CD4-positive, alpha-beta T cell treated with Interleukin-1 beta for 1 hour (primary cell): ENCODE measurements at regions not wholly inside any gene's neighbourhood (a gene's known extent, or its start where the extent isn't known, plus 50 kb on each side); places are given as distances from the start of the nearest gene placed in this dataset.

Source experiments
- DNase-seq, 2 donors: peaks; one replicate each; pipeline ENCODE4 v3.0.0-alpha.2; 2020 to 2022

- DNase-seq = no peak
These were observed 410.4 kb upstream of the NPVF start for GRCh38 chr7:25638590-25639244.

- DNase-seq = no peak
These were observed 414.6 kb upstream of the NPVF start for GRCh38 chr7:25642849-25643248.

- no peak for DNase-seq
These were observed 415.0 kb upstream of the NPVF start for GRCh38 chr7:25643286-25643685.

- DNase-seq = no peak
These were observed 415.6 kb upstream of the NPVF start for GRCh38 chr7:25643770-25644394.

GRCh38 chr7:25646726-25647413 lies 418.6 kb upstream of the NPVF start:
- no peak for DNase-seq

GRCh38 chr7:25647872-25648271 lies 419.6 kb upstream of the NPVF start:
- no peak for DNase-seq

GRCh38 chr7:25652366-25652765 lies 424.1 kb upstream of the NPVF start:
- DNase-seq = no peak

- DNase-seq = no peak
These were observed 425.1 kb upstream of the NPVF start for GRCh38 chr7:25653384-25653783.

GRCh38 chr7:25656071-25656470 lies 427.8 kb upstream of the NPVF start:
- no peak for DNase-seq

- DNase-seq = no peak
These were observed 428.3 kb upstream of the NPVF start for GRCh38 chr7:25656581-25657026.

- DNase-seq = no peak
These were observed 430.1 kb upstream of the NPVF start for GRCh38 chr7:25658375-25658774.

GRCh38 chr7:25659841-25660240 lies 431.6 kb upstream of the NPVF start:
- DNase-seq = no peak

- DNase-seq = no peak
These were observed 434.8 kb upstream of the NPVF start for GRCh38 chr7:25662841-25663800.

- no peak for DNase-seq
These were observed 435.6 kb upstream of the NPVF start for GRCh38 chr7:25663877-25664276.

- no peak for DNase-seq
These were observed 436.3 kb upstream of the NPVF start for GRCh38 chr7:25664593-25664992.

- DNase-seq = no peak
These were observed 437.1 kb upstream of the NPVF start for GRCh38 chr7:25665374-25665773.

- DNase-seq = no peak
These were observed 437.8 kb upstream of the NPVF start for GRCh38 chr7:25665903-25666670.

- DNase-seq = no peak
These were observed 438.4 kb upstream of the NPVF start for GRCh38 chr7:25666671-25667060.

GRCh38 chr7:25669281-25669781 lies 441.0 kb upstream of the NPVF start:
- no peak for DNase-seq

GRCh38 chr7:25669961-25670841 lies 441.9 kb upstream of the NPVF start:
- DNase-seq = no peak

GRCh38 chr7:25671111-25671510 lies 442.8 kb upstream of the NPVF start:
- no peak for DNase-seq
